ENCODE measurements at regions not wholly inside any gene's neighbourhood (a gene's known extent, or its start where the extent isn't known, plus 50 kb on each side); places are given as distances from the start of the nearest gene placed in this dataset.

GRCh38 chr12:4044101-4044500, 170.9 kb upstream of the PARP11 start:
- Histone ChIP-seq H4K20me1 (ENCODE audit: insufficient read depth, low read length) (no peaks in the 10 kb centered on the region), H3K4me2 (ENCODE audit: low read depth, low read length) (no peak overlapping the region), H3K36me3 (replicated peaks in 1 of 2; ENCODE audit: control insufficient read depth in 1 of 2, insufficient read depth in 2 of 2, low read length in 2 of 2) (no peaks in the 10 kb centered on the region), H3K9me3 (ENCODE audit: low read length) (no peaks in the 10 kb centered on the region), H3K79me2 (ENCODE audit: insufficient read depth, low read length) (no peaks in the 10 kb centered on the region), H2AFZ (ENCODE audit: low read length) (no peak overlapping the region), H3K27me3 (ENCODE audit: control insufficient read depth in 1 of 2, insufficient read depth in 2 of 2, low read length in 2 of 2) (no peaks in the 10 kb centered on the region), H3K4me3 (replicated peaks in 1 of 3; ENCODE audit: insufficient read depth in 1 of 3, low read depth in 2 of 3, low read length in 3 of 3) (no peak overlapping the region), H3K27ac (ENCODE audit: extremely low read length, insufficient read depth, low read length) (no peak overlapping the region), H3K4me1 (ENCODE audit: insufficient read depth, low read length) (no peaks in the 10 kb centered on the region), H3K9ac (ENCODE audit: insufficient read depth, low read depth, low read length) (no peak overlapping the region)
- ChIA-PET CTCF (ENCODE audit: low intra/inter-chr PET ratio, low total read pairs) (no interaction called here), POLR2A (no interaction called here)
- TF ChIP-seq ZNF574 (CRISPR knock-in tag; IDR thresholded peaks at IDR 0.05) (no peak), BRF2 (CRISPR knock-in tag; IDR thresholded peaks at IDR 0.05) (no peak)
- TF ChIP-seq, protein P1, sequence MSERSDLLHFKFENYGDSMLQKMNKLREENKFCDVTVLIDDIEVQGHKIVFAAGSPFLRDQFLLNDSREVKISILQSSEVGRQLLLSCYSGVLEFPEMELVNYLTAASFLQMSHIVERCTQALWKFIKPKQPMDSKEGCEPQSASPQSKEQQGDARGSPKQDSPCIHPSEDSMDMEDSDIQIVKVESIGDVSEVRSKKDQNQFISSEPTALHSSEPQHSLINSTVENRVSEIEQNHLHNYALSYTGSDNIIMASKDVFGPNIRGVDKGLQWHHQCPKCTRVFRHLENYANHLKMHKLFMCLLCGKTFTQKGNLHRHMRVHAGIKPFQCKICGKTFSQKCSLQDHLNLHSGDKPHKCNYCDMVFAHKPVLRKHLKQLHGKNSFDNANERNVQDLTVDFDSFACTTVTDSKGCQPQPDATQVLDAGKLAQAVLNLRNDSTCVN (CRISPR knock-in tag; IDR thresholded peaks at IDR 0.05; ENCODE audit: borderline replicate concordance): no peak
- intact Hi-C loops (cut with micrococcal nuclease; ENCODE audit: unreplicated experiment): no loop called here
- BruUV-seq (replicated peaks): no TSS peak
- DNase-seq (ENCODE audit: low spot score) (no peak), ATAC-seq (no peak), FAIRE-seq (no peak)
- 82% methylated on average over 9 of the region's 9 CpGs for WGBS (ENCODE audit: low lambda C conversion rate)
- in situ Hi-C loops (cut with HindIII; ENCODE audit: extremely low pct_ligation_motif_present, low pct_unique_long_range_greater_than_20kb): no loop called here
